Spinal cord (tissue), 9 donors: ENCODE measurements at regions not wholly inside any gene's neighbourhood (a gene's known extent, or its start where the extent isn't known, plus 50 kb on each side); places are given as distances from the start of the nearest gene placed in this dataset.

Experiments used
- DNase-seq, 6 donors: peaks; one replicate each; pipeline versions ENCODE4 v3.0.0 to v3.0.0-alpha.2; 2013 to 2015; ENCODE audit warnings: low spot score in 6 of 6, low read depth in 4 of 6
- H3K27ac ChIP-seq: one replicate; pipeline ENCODE4 v1.5.1; 2013; ENCODE audit warnings: low read depth, low read length, control low read depth
- H3K27me3 ChIP-seq: one replicate; pipeline ENCODE4 v1.6.1; 2013; ENCODE audit warnings: low read length; ENCODE audit not compliant: control insufficient read depth, insufficient read depth
- H3K36me3 ChIP-seq: one replicate; pipeline ENCODE4 v1.6.1; 2013; ENCODE audit warnings: low read length; ENCODE audit not compliant: control insufficient read depth, insufficient read depth
- H3K4me1 ChIP-seq: one replicate; pipeline ENCODE4 v1.6.1; 2013; ENCODE audit warnings: low read length; ENCODE audit not compliant: control insufficient read depth, insufficient read depth
- H3K4me3 ChIP-seq: one replicate; pipeline ENCODE4 v1.5.1; 2013; ENCODE audit warnings: low read depth, low read length, control low read depth
- H3K9me3 ChIP-seq: one replicate; pipeline ENCODE4 v1.6.1; 2013; ENCODE audit warnings: low read length; ENCODE audit not compliant: control insufficient read depth, insufficient read depth
- WGBS: methylation state at CpG from one replicate; pipeline ENCODE4 v1.1.5; 2013; ENCODE audit warnings: missing lambda C conversion rate; ENCODE audit not compliant: insufficient coverage; 5-methylcytosine and 5-hydroxymethylcytosine counted together
- donor health status: healthy.

DNA sequence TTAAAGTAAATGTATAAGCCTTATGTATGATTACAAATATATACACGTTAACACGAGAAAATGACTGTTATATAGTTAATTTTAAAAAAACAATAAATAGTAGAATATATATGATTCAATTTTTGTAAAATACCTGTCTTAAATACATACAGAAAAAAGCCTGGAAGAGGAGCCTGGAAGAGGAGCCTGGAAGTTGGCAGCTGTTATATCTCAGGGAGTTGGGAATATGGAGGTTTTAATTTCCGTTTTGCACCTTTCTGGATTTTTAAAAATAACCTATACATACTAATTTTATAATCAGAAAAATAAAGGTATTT lies 111.6 kb downstream of the WT1 start:
- H3K27me3 ChIP-seq, result no peaks in the 10 kb centered on the region
- no CpG with 5 or more reads among the region's 3 CpGs for WGBS

GRCh38 chr11:32325187-32325586 lies 110.2 kb downstream of the WT1 start:
- Histone ChIP-seq H3K9me3 (no peaks in the 10 kb centered on the region), H3K27me3 (no peaks in the 10 kb centered on the region), H3K36me3 (no peaks in the 10 kb centered on the region), H3K4me1 (no peaks in the 10 kb centered on the region), H3K4me3 (no peak overlapping the region), H3K27ac (no peak overlapping the region)
- 97% methylated on average over 2 of the region's 3 CpGs for WGBS
- DNase-seq, result no peak

More for the DNA sequence above, 111.6 kb downstream of the WT1 start:
- no peak for DNase-seq
- Histone ChIP-seq H3K36me3 (no peaks in the 10 kb centered on the region), H3K27ac (no peak overlapping the region), H3K4me1 (no peaks in the 10 kb centered on the region), H3K9me3 (no peaks in the 10 kb centered on the region), H3K4me3 (no peak overlapping the region)

DNA sequence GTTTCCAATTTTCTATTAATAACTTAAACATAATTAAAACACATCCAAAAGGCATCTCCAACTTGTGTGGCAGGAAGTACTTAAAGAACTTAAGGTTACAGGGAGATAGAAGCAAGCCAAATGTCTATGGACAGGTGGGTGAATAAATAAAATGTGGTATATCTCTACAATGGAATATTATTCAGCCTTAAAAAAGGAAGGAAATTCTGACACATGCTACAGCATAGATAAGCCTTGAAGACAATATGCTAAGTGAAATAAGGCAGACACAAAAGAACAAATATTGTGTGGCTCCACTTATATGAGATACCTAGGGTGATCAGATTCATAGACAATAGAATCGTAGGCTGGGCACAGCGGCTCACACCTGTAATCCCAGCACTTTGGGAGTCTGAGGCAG lies 109.6 kb downstream of the WT1 start:
- no peak overlapping the region for H3K4me3 ChIP-seq
- H3K9me3 ChIP-seq, result no peaks in the 10 kb centered on the region
- no peaks in the 10 kb centered on the region for H3K4me1 ChIP-seq
- DNase-seq, result no peak
- H3K27me3 ChIP-seq, result no peaks in the 10 kb centered on the region
- WGBS, result no CpG with 5 or more reads among the region's 2 CpGs
- no peaks in the 10 kb centered on the region for H3K36me3 ChIP-seq
- no peak overlapping the region for H3K27ac ChIP-seq

DNA sequence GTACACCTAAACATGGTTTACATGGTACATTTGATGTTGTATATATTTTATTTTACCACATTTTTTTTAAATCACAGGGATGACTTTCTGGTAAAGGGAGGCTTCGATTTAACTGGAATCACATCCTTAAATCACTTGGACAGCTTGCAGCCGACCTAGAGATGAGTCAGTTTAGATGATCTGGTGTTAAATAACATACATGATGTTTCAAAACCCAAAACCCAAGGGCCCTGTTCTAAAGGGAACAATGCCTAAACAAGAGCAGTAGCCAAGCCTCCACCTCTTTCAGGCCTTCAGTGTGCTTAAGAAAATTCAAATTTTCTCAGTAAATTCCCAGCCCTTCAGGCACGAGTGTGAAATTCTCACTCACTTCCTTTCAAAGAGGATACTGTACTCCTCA lies 108.8 kb downstream of the WT1 start:
- WGBS, result no CpG with 5 or more reads among the region's 3 CpGs
- H3K27ac ChIP-seq, result no peak overlapping the region
- H3K4me3 ChIP-seq, result no peak overlapping the region
- DNase-seq, result no peak
- H3K9me3 ChIP-seq, result no peaks in the 10 kb centered on the region
- no peaks in the 10 kb centered on the region for H3K36me3 ChIP-seq
- no peaks in the 10 kb centered on the region for H3K4me1 ChIP-seq
- H3K27me3 ChIP-seq, result peaks cover 6% of the 10 kb centered on the region

DNA sequence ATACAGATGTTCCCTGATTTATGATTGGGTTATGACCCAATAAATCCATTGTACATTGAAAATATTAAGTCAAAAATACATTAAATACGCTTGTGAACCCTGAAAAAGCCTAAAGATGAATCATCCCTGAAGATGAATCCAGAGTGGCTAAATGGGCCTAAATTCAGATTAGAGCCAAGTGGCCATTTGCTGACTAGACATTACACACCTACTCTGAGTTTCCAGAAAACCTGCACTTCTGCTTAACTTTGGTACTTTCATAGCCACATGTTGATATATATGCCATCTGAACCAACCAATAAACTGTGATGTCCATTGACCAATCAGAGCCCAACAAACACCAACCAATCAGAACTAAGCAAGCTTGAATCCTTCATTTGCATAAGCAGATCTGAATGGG lies 106.9 kb downstream of the WT1 start:
- no CpG with 5 or more reads among the region's 1 CpG for WGBS
- H3K27me3 ChIP-seq, result peaks cover 10% of the 10 kb centered on the region
- no peaks in the 10 kb centered on the region for H3K36me3 ChIP-seq
- H3K27ac ChIP-seq, result no peak overlapping the region
- H3K4me3 ChIP-seq, result no peak overlapping the region
- H3K9me3 ChIP-seq, result no peaks in the 10 kb centered on the region
- DNase-seq, result no peak
- peaks cover 5% of the 10 kb centered on the region for H3K4me1 ChIP-seq

GRCh38 chr11:32331098-32331497 lies 104.2 kb downstream of the WT1 start:
- Histone ChIP-seq H3K4me1 (peaks cover 11% of the 10 kb centered on the region), H3K36me3 (no peaks in the 10 kb centered on the region), H3K9me3 (no peaks in the 10 kb centered on the region), H3K27ac (no peak overlapping the region), H3K4me3 (no peak overlapping the region), H3K27me3 (peaks cover 17% of the 10 kb centered on the region)
- 83% methylated on average over 10 of the region's 10 CpGs for WGBS
- no peak for DNase-seq

DNA sequence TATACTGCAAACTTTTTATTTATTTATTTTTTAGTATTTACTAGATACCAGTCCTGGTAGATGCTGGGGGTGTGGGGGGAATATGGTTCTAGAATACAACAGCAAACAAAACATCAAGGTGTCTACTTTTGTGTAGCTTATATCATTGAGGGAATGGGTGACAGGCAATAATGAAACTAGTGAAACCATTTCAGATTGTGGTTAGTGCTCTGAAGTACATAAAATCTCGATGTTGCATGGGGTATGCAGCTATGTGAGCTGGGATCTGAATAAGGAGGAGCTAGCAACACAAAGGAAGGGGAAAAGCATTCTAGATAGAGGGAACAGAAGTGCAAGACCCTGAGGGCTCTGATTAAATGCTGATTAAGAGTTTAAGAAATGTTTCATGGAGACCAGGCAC lies 103.5 kb downstream of the WT1 start:
- no peak for DNase-seq
- no peaks in the 10 kb centered on the region for H3K9me3 ChIP-seq
- no peaks in the 10 kb centered on the region for H3K36me3 ChIP-seq
- H3K4me1 ChIP-seq, result peaks cover 11% of the 10 kb centered on the region
- no peak overlapping the region for H3K4me3 ChIP-seq
- H3K27me3 ChIP-seq, result peaks cover 17% of the 10 kb centered on the region
- no peak overlapping the region for H3K27ac ChIP-seq
- 87% methylated on average over 1 of the region's 1 CpG for WGBS

GRCh38 chr11:32332990-32333319 lies 102.4 kb downstream of the WT1 start:
- Histone ChIP-seq H3K36me3 (no peaks in the 10 kb centered on the region), H3K4me1 (peaks cover 11% of the 10 kb centered on the region), H3K9me3 (no peaks in the 10 kb centered on the region), H3K27me3 (peaks cover 17% of the 10 kb centered on the region), H3K27ac (no peak overlapping the region), H3K4me3 (peak overlapping the region; percentile 35)
- WGBS, result 17% methylated on average over 11 of the region's 14 CpGs
- DNase-seq, result no peak

- WGBS, result 5% methylated on average over 57 of the region's 57 CpGs
- H3K4me1 ChIP-seq, result peaks cover 11% of the 10 kb centered on the region
- no peak overlapping the region for H3K27ac ChIP-seq
- H3K36me3 ChIP-seq, result no peaks in the 10 kb centered on the region
- H3K9me3 ChIP-seq, result no peaks in the 10 kb centered on the region
- H3K4me3 ChIP-seq, result peak overlapping the region; percentile 35
- peaks cover 17% of the 10 kb centered on the region for H3K27me3 ChIP-seq
- peak in 5 of 6 donors; percentile 40 to 85 (median 47) for DNase-seq
Measured at GRCh38 chr11:32333320-32333991, 101.9 kb downstream of the WT1 start.

- H3K27ac ChIP-seq, result no peak overlapping the region
- H3K4me3 ChIP-seq, result no peak overlapping the region
- 92% methylated on average over 8 of the region's 8 CpGs for WGBS
- peaks cover 11% of the 10 kb centered on the region for H3K4me1 ChIP-seq
- H3K36me3 ChIP-seq, result no peaks in the 10 kb centered on the region
- peaks cover 17% of the 10 kb centered on the region for H3K27me3 ChIP-seq
- no peaks in the 10 kb centered on the region for H3K9me3 ChIP-seq
- DNase-seq, result no peak
Measured at GRCh38 chr11:32334822-32335221, 100.5 kb downstream of the WT1 start.
